ES-I3 (cell line): ENCODE measurements at regions not wholly inside any gene's neighbourhood (a gene's known extent, or its start where the extent isn't known, plus 50 kb on each side); places are given as distances from the start of the nearest gene placed in this dataset.

Experiments used
- H3K36me3 ChIP-seq: 2 replicates; pipeline ENCODE4 v1.6.1; 2013; ENCODE audit warnings: mild to moderate bottlenecking, low read length, control low read depth, moderate library complexity; ENCODE audit not compliant: insufficient read depth
- H3K4me1 ChIP-seq: 2 replicates; pipeline ENCODE4 v1.6.1; 2013; ENCODE audit warnings: mild to moderate bottlenecking, control low read depth, low read length; ENCODE audit not compliant: insufficient read depth
- H3K9ac ChIP-seq: 2 replicates; pipeline ENCODE4 v1.6.1; 2013; ENCODE audit warnings: low read depth, mild to moderate bottlenecking, low read length, moderate library complexity
- H3K9me3 ChIP-seq: 2 replicates; pipeline ENCODE4 v1.6.1; 2013; ENCODE audit warnings: mild to moderate bottlenecking, low read length, moderate library complexity; ENCODE audit not compliant: control insufficient read depth, insufficient read depth

DNA sequence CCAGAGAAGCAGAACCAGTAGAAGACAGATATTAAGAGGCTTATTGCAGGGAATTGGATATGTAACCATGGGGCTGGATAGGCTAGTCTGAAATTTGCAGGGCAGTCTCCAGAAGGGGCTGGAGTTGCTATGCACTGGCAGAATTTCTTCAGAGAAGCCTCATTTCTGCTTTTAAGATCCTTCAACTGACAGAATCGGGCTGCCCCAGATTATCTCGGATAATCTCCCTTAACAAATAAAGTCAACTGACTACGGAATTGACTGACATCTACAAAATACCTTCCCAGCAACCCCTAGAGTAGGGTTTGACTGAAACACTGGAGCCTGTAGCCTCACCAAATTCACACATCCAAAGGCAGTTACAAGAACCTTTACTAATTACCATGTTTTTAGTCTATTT, 136.4 kb downstream of the SOCS6 start:
- Histone ChIP-seq H3K9me3 (no peaks in the 10 kb centered on the region), H3K4me1 (peaks cover 16% of the 10 kb centered on the region), H3K9ac (no peak overlapping the region), H3K36me3 (no peaks in the 10 kb centered on the region)

DNA sequence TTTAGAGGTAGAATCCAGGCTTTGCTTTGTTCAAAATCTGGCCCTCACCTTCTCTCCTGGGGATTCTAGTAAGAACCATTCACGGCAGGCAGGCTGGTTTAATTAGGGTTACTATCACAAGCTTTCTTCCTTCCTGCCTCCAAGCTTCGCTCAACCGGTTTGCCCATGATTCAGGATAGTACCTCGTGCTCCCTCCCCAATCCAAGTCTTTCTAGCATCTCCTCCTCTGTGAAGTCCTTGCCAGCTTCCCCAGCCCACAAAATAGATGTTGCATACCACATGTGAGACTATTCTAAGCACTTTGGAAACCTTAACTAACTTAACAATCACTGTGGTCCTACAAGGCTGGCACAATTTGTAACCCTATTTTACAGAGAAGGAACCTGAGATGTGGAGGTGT, 135.1 kb downstream of the SOCS6 start:
- H3K36me3 ChIP-seq = no peaks in the 10 kb centered on the region
- peaks cover 16% of the 10 kb centered on the region for H3K4me1 ChIP-seq
- no peak overlapping the region for H3K9ac ChIP-seq
- no peaks in the 10 kb centered on the region for H3K9me3 ChIP-seq

DNA sequence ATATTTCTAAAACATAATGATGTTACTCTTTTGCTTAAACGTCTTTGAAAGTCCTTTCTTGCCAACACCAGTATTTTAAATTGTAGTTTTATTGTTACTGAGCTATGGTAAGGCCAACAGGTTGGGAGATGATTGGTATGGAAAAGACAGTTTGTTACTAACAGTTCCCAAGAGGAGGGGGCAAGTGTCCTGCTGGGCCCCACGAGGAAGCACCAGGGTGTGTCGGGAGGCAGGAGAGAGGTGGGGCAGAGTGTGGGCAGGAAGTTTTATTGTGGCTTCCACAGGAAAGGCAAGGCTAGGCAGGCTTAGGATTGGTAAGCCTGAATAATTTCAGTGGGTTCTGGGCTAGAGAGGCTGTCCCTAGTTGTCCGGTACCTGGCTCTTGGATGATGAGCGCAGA, 134.3 kb downstream of the SOCS6 start:
- no peak overlapping the region for H3K9ac ChIP-seq

DNA sequence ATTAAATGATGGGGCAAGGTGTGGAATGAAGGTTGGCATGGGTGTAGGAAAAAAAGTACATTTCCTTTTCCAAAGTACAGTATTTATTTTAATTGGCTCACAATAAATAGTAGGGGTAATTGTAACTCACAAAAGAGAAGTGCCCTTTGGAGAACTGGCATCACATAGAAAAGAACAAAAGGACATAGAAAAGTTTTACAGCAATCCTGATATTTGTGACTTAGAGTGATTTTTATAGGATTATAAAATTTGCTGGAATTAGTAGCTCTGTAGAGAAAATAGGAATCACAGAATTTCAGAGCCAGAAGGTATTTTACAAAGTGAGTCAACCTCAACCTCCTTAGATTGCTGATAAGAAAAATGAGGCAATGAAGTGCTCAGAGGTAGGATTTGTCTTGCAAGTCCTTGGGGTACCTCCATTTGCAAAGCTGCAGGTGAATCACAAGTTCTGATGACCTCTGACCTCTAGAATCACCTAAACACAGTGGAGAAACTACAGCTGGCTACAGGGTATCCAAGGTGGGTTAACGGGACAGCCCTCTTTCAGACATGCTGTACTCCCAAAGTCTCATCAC, 133.6 kb downstream of the SOCS6 start:
- Histone ChIP-seq H3K36me3 (no peaks in the 10 kb centered on the region), H3K4me1 (peaks cover 16% of the 10 kb centered on the region), H3K9ac (no peak overlapping the region), H3K9me3 (no peaks in the 10 kb centered on the region)

More for the DNA sequence above, 134.3 kb downstream of the SOCS6 start:
- no peaks in the 10 kb centered on the region for H3K36me3 ChIP-seq
- peaks cover 16% of the 10 kb centered on the region for H3K4me1 ChIP-seq
- H3K9me3 ChIP-seq = no peaks in the 10 kb centered on the region

DNA sequence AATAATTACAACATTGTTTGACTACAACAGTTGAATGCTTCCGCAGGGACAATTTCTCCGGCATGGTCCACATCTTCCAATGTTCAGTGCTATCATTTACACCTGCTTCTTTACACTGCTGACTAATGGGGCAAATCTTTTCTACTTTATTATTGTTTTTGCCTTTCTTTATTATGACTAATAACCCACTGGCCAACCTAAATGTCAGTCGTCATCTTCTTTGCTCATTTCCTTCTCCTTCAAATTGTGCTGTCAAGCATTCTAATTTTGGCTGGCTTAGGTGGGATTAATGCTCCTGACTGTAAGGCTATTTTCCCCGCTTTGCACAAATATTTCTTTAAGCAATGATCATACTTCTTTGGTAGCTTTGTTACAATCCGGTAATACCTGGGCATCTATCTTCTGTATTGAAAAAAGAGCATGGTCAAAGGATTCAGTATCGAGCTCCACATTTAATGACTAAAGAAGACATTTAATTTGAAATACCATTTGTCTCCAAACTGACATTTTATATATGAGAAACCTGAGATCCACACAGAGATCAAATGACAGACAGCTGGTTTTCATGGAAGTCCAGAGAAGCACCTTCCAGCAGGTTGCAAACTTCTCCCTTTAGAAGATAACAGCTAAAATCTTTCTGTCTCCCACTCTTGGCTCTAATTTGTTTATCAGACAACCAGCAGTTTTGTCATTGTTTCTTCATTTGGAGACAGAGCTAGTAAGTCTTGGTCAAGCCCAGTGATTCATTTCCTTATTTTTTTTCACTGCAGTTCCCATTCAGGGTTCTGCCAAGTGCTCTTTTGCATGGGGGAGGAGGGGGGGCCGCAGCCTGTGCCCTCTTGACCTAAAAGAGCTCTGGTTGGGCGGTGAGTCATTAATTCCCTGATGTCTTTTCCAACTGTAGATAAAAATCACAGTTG, 132.9 kb downstream of the SOCS6 start:
- Histone ChIP-seq H3K9ac (no peak overlapping the region), H3K36me3 (no peaks in the 10 kb centered on the region), H3K9me3 (no peaks in the 10 kb centered on the region), H3K4me1 (peaks cover 16% of the 10 kb centered on the region)

DNA sequence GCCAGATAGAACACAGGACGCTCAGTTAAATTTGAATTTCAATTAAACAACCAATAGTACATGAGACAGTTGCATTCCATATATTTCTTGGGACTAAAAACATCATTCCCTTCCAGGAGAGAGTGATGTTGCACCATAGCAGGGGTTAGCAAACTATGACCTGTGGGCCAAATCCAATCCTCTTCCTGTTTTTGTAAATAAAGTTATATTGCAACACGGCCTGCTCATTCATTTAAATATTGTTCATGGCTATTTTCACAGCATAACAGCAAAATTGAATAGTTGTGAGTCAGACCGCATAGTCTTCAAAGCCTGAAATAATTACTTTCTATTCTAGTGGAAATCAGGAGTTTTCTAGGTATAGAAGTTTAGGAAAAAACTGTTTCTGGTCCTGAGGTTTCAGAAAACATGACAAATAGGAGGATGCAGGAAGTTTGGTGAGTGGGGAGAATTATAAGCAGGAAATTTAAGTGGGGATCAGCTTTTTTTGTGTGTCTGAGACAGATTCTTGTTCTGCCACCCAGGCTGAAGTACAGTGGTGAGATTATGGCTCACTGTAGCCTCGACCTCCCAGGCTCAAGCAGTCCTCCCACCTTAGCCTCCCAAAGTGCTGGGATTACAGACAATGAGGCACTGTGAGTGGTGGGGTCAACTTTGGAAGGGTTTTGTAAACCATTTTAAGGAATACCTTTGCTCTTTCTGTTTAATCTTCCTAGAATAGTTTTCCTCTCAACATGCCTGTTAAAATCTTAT, 131.5 kb downstream of the SOCS6 start:
- no peaks in the 10 kb centered on the region for H3K36me3 ChIP-seq
- no peak overlapping the region for H3K9ac ChIP-seq
- H3K9me3 ChIP-seq = no peaks in the 10 kb centered on the region
- peaks cover 16% of the 10 kb centered on the region for H3K4me1 ChIP-seq

DNA sequence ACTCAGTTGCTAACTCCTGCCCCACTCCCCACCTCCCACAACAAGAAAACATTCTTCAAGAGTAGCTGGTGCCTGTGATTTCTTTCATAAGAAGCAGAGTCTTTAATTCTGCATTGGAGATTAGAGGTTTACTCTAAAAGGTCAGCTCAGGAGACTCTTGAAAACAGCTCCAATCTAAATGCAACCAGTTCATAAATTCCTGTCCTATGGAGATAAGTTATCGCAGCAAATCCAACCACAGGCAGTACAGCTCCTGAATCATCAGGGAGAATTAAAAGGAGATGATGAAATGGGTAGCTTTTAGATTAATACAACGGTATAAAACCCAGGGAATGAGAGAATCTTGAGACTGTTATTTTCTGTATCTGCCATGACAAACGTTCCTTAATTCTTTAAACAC, 130.7 kb downstream of the SOCS6 start:
- Histone ChIP-seq H3K36me3 (no peaks in the 10 kb centered on the region), H3K4me1 (peaks cover 16% of the 10 kb centered on the region), H3K9ac (no peak overlapping the region), H3K9me3 (no peaks in the 10 kb centered on the region)

DNA sequence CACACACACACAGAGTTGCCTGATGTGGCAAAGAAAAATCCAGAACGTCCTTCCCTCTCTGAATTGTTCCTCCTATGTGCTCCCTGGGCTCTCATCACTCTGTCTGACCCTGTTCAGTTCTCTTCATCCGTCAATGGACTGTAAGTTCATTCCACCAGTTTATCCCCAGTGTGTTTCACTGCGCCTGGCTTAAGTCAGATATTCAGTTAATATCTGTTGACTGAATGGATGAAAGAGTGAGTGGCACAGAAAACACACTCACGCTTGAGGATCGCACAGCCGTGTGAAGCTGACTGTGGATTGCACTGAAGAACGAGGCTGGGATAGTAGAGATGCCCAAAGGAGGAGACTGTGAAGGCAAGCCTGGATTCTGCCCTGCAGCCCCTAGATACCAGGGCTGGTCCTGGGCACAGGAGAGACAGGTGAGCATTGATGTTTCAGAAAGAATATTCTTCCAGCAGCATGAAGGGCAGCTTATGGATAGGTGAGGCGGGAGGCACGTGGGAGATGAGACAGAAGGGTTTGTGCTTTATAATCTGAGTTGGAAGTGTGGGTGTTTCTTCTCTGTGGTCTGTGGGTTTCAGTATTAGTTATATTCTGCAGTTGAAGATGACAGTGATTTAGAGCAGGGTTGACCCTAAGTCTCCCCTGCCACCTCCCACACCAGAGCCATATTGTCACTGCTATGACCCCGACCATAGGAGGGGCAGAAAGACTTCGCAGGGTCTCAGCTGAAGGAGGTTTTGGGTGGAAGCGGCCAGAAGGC, 129.9 kb downstream of the SOCS6 start:
- no peaks in the 10 kb centered on the region for H3K9me3 ChIP-seq
- H3K36me3 ChIP-seq = no peaks in the 10 kb centered on the region
- peaks cover 14% of the 10 kb centered on the region for H3K4me1 ChIP-seq
- no peak overlapping the region for H3K9ac ChIP-seq

DNA sequence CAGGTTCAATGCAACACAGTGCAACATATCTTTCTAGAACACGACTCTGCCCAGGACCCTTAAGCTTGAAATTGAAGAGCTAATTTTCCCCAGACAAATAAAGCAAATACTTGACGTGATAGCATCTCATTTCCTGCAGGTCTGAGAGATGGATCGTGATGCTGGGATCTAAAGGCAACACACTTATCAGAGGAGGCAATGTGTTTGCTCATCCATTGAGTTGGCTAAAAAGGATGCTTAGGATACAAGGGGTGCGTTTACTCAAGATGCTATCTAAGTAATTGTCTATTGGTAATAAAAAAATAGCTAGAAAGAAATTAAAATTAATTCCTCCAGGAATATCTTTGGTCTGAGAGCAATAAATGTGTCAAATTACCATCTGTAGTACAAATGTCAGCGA, 129.0 kb downstream of the SOCS6 start:
- Histone ChIP-seq H3K36me3 (no peaks in the 10 kb centered on the region), H3K9me3 (no peaks in the 10 kb centered on the region), H3K4me1 (peaks cover 7% of the 10 kb centered on the region), H3K9ac (no peak overlapping the region)

DNA sequence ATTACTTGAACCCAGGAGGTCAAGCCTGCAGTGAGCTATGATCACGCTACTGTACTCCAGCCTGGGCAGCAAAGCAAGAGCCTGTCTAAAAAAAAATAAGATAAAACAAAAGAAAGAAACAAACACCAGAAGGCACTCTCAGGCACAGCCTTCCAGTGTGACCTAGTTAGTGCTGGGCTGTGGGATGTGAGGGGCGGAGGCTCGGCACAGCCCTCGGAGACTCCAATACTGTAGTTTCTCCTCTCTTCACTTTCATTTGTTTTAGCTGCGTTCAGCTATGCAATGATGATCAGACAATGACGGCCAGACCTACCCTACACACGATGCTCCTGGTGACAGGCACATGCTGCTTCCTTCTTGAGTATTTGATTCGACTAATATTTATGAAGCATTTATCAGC, 127.7 kb downstream of the SOCS6 start:
- Histone ChIP-seq H3K4me1 (no peaks in the 10 kb centered on the region), H3K36me3 (no peaks in the 10 kb centered on the region), H3K9ac (no peak overlapping the region), H3K9me3 (no peaks in the 10 kb centered on the region)

DNA sequence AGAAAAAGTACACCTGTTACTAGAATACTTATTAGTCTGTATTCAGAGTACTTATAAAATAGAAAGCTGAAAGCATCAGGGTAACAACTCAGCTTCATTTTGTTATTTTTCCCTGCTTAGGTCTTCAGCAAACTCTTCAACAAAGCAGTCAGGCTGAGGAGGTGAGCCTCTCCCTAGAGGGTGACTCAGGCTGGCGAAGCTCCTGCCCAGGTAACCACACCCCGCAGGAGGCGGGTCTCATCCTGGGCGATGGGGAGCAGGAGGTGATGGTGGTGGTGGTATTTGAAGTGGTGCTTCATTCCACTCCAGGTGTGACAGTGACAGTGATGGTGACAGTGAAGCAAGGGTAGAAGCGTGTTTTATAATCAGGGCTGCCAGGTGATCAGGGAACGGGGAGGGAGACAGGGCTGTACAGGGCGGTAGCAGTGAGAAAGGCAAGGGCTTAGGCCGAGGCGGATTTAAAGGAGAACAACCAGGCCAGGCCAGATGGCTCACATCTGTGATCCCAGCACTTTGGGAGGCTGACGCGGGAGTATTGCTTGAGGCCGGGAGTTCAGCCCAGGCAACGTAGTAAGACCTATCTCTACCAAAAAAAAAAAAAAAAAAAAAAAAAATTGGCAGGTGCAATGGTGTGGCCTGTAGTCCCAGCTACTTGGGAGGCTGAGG, 127.1 kb downstream of the SOCS6 start:
- Histone ChIP-seq H3K36me3 (no peaks in the 10 kb centered on the region), H3K9me3 (no peaks in the 10 kb centered on the region), H3K4me1 (no peaks in the 10 kb centered on the region), H3K9ac (no peak overlapping the region)

DNA sequence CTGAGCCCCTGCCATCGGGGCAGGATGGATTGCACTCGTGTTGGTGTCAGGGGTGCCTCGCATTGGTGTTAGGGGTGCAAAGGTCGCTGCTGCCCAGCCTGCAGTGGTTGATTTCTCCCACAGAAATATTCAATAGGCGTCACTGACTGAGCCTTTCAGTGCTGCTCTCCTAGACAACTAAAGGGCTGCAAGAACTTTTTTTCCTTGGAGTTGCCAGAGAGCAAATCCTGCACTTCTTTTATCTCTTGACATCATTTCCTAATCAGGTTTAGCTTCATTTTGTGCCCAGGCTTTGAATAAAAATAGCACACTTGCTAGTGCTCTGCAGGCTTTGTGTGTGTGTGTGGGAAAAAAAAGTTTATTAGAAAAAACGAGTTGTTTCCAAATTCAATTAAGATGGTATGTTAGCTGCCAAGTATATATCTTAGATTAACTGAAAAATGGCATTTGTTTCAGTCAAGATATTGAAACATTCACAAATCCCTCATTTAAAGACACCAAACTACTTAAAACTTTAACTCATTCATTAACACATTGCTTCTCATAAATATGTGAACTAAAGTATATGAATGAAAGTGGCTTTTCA, 125.6 kb downstream of the SOCS6 start:
- H3K9me3 ChIP-seq = no peaks in the 10 kb centered on the region
- H3K36me3 ChIP-seq = no peaks in the 10 kb centered on the region
- no peak overlapping the region for H3K9ac ChIP-seq
- no peaks in the 10 kb centered on the region for H3K4me1 ChIP-seq

DNA sequence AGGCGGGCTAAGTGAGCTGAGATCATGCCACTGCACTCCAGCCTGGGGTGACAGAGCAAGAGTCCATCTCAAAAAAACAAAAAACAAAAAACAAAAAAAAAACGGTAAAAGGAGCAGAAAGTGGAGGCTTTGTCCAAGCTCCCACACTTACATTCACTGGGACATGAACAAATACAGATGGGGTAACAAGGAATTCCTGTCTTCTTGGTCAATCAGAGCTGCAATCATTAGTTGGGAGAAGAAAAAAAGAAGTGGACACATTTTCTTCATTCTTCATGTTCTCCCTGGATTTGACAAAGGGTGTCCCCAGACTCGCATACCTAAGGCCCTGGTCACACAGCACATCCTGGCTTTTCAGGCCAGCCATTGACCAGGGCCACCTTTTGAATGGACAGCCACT, 124.6 kb downstream of the SOCS6 start:
- Histone ChIP-seq H3K9me3 (no peaks in the 10 kb centered on the region), H3K36me3 (no peaks in the 10 kb centered on the region), H3K9ac (no peak overlapping the region), H3K4me1 (no peaks in the 10 kb centered on the region)
